Testis (tissue), 2 donors: ENCODE measurements at regions not wholly inside any gene's neighbourhood (a gene's known extent, or its start where the extent isn't known, plus 50 kb on each side); places are given as distances from the start of the nearest gene placed in this dataset.

ENCODE experiments used
- CTCF ChIP-seq, 3 experiments: fragments of 450-650 bp in 2 of 3; fragments of 200-600 bp in 1 of 3; sonication (generic) in 1 of 3; IDR thresholded peaks; one replicate each; pipeline ENCODE4 v1.5.1; 2016 to 2019; ENCODE audit warnings: antibody characterized with exemption in 3 of 3, mild to moderate bottlenecking in 2 of 3, moderate library complexity in 1 of 3
- POLR2A ChIP-seq: fragments of 450-650 bp; IDR thresholded peaks from one replicate; pipeline ENCODE4 v1.6.1; 2017; ENCODE audit warnings: antibody characterized with exemption, mild to moderate bottlenecking, moderate library complexity

DNA sequence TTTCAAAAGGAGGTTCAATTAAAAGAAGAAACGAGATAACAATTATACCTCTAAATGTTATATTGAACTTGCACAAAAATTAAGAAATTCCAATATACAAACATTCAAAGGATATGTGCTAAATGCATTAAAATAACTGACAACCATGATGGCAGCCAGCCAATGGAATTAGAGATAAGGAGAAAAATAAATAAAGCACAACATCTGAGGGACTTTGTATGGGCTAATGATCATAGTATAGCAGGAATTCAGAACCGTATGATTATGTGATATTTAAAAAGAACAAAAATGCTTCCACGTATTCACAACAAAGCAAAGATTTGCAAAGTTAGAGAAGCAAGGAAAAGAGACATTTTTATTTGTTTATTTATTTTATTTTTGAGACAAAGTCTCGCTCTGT, 1103.0 kb downstream of the CBLN2 start:
- TF ChIP-seq POLR2A = no peak
- no peak for TF ChIP-seq CTCF (IDR thresholded peaks at IDR 0.05)
